GM12878 (cell line): ENCODE measurements at regions not wholly inside any gene's neighbourhood (a gene's known extent, or its start where the extent isn't known, plus 50 kb on each side); places are given as distances from the start of the nearest gene placed in this dataset.

ENCODE experiments used
- ATAC-seq: fragments of 200-7000 bp; cut with Tn5 transposase; 3 replicates; pipeline ENCODE4 v1.9.1; 2020; ENCODE audit warnings: mild to moderate bottlenecking, moderate library complexity
- BruUV-seq: library from RNA; stranded (reverse); fragments of 400-500 nt; replicated peaks from 2 replicates; lab custom pipeline; 2021; lab: Mats Ljungman, UMichigan
- CTCF ChIA-PET: fragments of 300-600 bp; sonication (Branson Sonifier 250); formaldehyde crosslinking; extraction: SDS; loops from one replicate; lab custom pipeline; 2021; ENCODE audit warnings: inconsistent platforms; lab: Yijun Ruan, JAX
- POLR2A ChIA-PET: fragments of 350-600 bp; formaldehyde crosslinking; extraction: SDS; loops from one replicate; lab custom pipeline; 2021; ENCODE audit warnings: inconsistent platforms; lab: Charles Lee
- RAD21 ChIA-PET: fragments of 300-600 bp; sonication (Branson Sonifier 250); formaldehyde crosslinking; loops from one replicate; lab custom pipeline; 2023; ENCODE audit warnings: antibody characterized with exemption; ENCODE audit not compliant: unreplicated experiment; lab: Charles Lee
- SMC1A ChIA-PET: fragments of 300-600 bp; sonication (Branson Sonifier 250); formaldehyde crosslinking; loops from one replicate; lab custom pipeline; 2023; ENCODE audit not compliant: unreplicated experiment, uncharacterized antibody; lab: Charles Lee
- DNase-seq: peaks from one replicate; pipeline ENCODE4 v3.0.0-alpha.2; 2011; ENCODE audit warnings: low read depth, low spot score
- FAIRE-seq: peaks from 3 replicates; lab custom pipeline; 2011; peaks lifted over from hg19 to GRCh38; lab: Jason Lieb, UNC
- H2AFZ ChIP-seq: 2 replicates; pipeline ENCODE4 v1.6.0; 2011; ENCODE audit warnings: low read depth, low read length, control low read depth; ENCODE audit not compliant: control insufficient read depth
- H3K27ac ChIP-seq: 2 replicates; pipeline ENCODE4 v1.5.1; 2011; ENCODE audit warnings: control low read depth; ENCODE audit not compliant: control insufficient read depth, insufficient read depth
- H3K27me3 ChIP-seq, 2 experiments: replicated peaks in 1 of 2; 2 replicates each; pipeline versions ENCODE4 v1.6.0 to v1.6.1; 2011; ENCODE audit warnings: low read length in 1 of 2; ENCODE audit not compliant: control insufficient read depth in 2 of 2, insufficient read depth in 2 of 2
- H3K36me3 ChIP-seq, 2 experiments: 2 replicates each; pipeline ENCODE4 v1.5.1; 2011; ENCODE audit warnings: low read length in 1 of 2; ENCODE audit not compliant: control insufficient read depth in 2 of 2, insufficient read depth in 2 of 2
- H3K4me1 ChIP-seq: 2 replicates; pipeline ENCODE4 v1.6.1; 2011; ENCODE audit warnings: mild to moderate bottlenecking, low read length, moderate library complexity, mixed read lengths; ENCODE audit not compliant: control insufficient read depth, insufficient read depth
- H3K4me2 ChIP-seq: 2 replicates; pipeline ENCODE4 v1.6.0; 2011; ENCODE audit warnings: control low read depth; ENCODE audit not compliant: control insufficient read depth, insufficient read depth
- H3K4me3 ChIP-seq: fragments of 200-600 bp; sonication (generic); 2 replicates; pipeline ENCODE4 v1.5.1; 2016
- H3K79me2 ChIP-seq: 2 replicates; pipeline ENCODE4 v1.6.0; 2011; ENCODE audit warnings: low read length; ENCODE audit not compliant: control insufficient read depth, insufficient read depth
- H3K9ac ChIP-seq: 2 replicates; pipeline ENCODE4 v1.8.0; 2011; ENCODE audit warnings: low read length, control low read depth, mixed read lengths; ENCODE audit not compliant: control insufficient read depth, insufficient read depth
- H3K9me3 ChIP-seq: replicated peaks from 3 replicates; pipeline ENCODE4 v1.5.1; 2011; ENCODE audit warnings: mild to moderate bottlenecking, low read length; ENCODE audit not compliant: control insufficient read depth, insufficient read depth
- H4K20me1 ChIP-seq: 2 replicates; pipeline ENCODE4 v1.6.0; 2011; ENCODE audit not compliant: control insufficient read depth, insufficient read depth
- EGR1 ChIP-seq, 2 experiments: IDR thresholded peaks; 1 replicate in 1 of 2; 2 replicates in 1 of 2; pipeline ENCODE4 v1.6.1; 2011 to 2012; ENCODE audit warnings: low read depth in 2 of 2, low read length in 2 of 2, borderline replicate concordance in 1 of 2, mild to moderate bottlenecking in 1 of 2, moderate library complexity in 1 of 2
- ESRRA ChIP-seq: IDR thresholded peaks from 2 replicates; pipeline ENCODE4 v1.6.1; 2012; ENCODE audit warnings: mild to moderate bottlenecking, low read length, improper control_type of control experiment
- IRF4 ChIP-seq: IDR thresholded peaks from 2 replicates; pipeline ENCODE4 v1.6.1; 2011; ENCODE audit warnings: low read depth, low read length
- NFIC ChIP-seq: IDR thresholded peaks from 2 replicates; pipeline ENCODE4 v1.6.1; 2012; ENCODE audit warnings: low read depth, mild to moderate bottlenecking, inconsistent platforms, low read length, moderate library complexity
- NRF1 ChIP-seq: conservative IDR thresholded peaks from 2 replicates; pipeline ENCODE4 v1.6.1; 2011; ENCODE audit warnings: mild to moderate bottlenecking, low read depth, low read length, improper control_type of control experiment
- RELA ChIP-seq: fragments of 450-650 bp; IDR thresholded peaks from 2 replicates; pipeline ENCODE4 v1.8.0; 2014; ENCODE audit warnings: borderline replicate concordance; ENCODE audit not compliant: partially characterized antibody
- SMAD1 ChIP-seq: fragments of 450-650 bp; IDR thresholded peaks from 2 replicates; pipeline ENCODE4 v1.6.1; 2018; ENCODE audit warnings: mild to moderate bottlenecking, low read depth; ENCODE audit not compliant: partially characterized antibody
- TCF12 ChIP-seq: IDR thresholded peaks from 2 replicates; pipeline ENCODE4 v1.6.1; 2011; ENCODE audit warnings: low read depth, mild to moderate bottlenecking, low read length
- ZSCAN29 ChIP-seq: fragments of 450-650 bp; IDR thresholded peaks from 2 replicates; pipeline ENCODE4 v1.6.1; 2017; ENCODE audit warnings: mild to moderate bottlenecking, moderate library complexity
- WGBS: methylation state at CpG from one replicate; pipeline ENCODE4 v1.1.6; 2016; ENCODE audit warnings: low lambda C conversion rate; ENCODE audit not compliant: insufficient replicate concordance, insufficient coverage; ENCODE audit errors: missing lambda C conversion rate; 5-methylcytosine and 5-hydroxymethylcytosine counted together
- in situ Hi-C: fragments of 300-500 bp; cut with MboI; formaldehyde crosslinking; loops from 9 replicates; pipeline ENCODE4 v1.14.3; 2018; ENCODE audit warnings: mixed read lengths
- intact Hi-C: fragments of 100-400 bp; cut with micrococcal nuclease; formaldehyde crosslinking; loops from one replicate; pipeline ENCODE4 v1.14.2; 2022; ENCODE audit not compliant: unreplicated experiment
- TF ChIP-seq, protein P1 (sequence below): IDR thresholded peaks from 2 replicates; pipeline ENCODE4 v1.6.1; 2012; ENCODE audit warnings: low read depth, low read length, improper control_type of control experiment
- TF ChIP-seq, protein P2 (sequence below): fragments of 450-650 bp; IDR thresholded peaks from 2 replicates; pipeline ENCODE4 v1.6.1; 2017; ENCODE audit warnings: mild to moderate bottlenecking, low read depth, inconsistent platforms; ENCODE audit not compliant: poor library complexity, severe bottlenecking

DNA sequence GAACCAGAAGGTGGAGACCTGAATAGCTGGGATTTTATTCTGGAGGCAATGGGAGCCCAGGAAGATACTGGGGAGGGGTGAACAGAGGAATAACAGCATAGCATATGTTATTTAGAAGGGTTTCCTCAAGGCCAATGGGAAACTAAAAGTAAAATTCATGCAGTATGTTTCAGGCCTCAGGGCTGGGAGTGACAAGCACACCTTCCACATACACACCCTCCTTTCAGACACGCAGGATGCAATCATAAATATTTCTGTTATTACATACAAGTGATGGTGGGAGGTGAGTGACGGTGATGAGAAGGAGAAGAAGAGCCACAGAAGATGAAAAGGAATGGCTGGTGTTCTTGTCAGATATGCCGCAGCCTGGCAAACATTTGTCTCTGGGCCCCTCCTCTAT is 106.1 kb upstream of the FLRT2 start:
- H3K4me1 ChIP-seq: no peaks in the 10 kb centered on the region
- H3K27ac ChIP-seq: no peak overlapping the region
- SMC1A ChIA-PET: no interaction called here
- H3K9me3 ChIP-seq: no peaks in the 10 kb centered on the region
- no peaks in the 10 kb centered on the region for H3K36me3 ChIP-seq
- H3K79me2 ChIP-seq: no peaks in the 10 kb centered on the region
- RAD21 ChIA-PET: no interaction called here
- no peak overlapping the region for H3K9ac ChIP-seq
- DNase-seq: no peak
- BruUV-seq: no TSS peak
- no peak for TF ChIP-seq RELA
- no peak for TF ChIP-seq ESRRA
- TF ChIP-seq ZSCAN29: no peak
- TF ChIP-seq, protein P1, sequence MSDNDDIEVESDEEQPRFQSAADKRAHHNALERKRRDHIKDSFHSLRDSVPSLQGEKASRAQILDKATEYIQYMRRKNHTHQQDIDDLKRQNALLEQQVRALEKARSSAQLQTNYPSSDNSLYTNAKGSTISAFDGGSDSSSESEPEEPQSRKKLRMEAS: no peak
- TF ChIP-seq NFIC: no peak
- no peak for TF ChIP-seq EGR1 (IDR thresholded peaks at IDR 0.05; ENCODE audit: borderline replicate concordance in 1 of 2, low read depth in 2 of 2, low read length in 2 of 2)
- TF ChIP-seq SMAD1: no peak
- no peak for TF ChIP-seq IRF4
- TF ChIP-seq, all 136 proteins: peak for 0
- no peak overlapping the region for H3K4me3 ChIP-seq
- no peaks in the 10 kb centered on the region for H4K20me1 ChIP-seq
- H2AFZ ChIP-seq: no peak overlapping the region
- no peak overlapping the region for H3K4me2 ChIP-seq
- no peak for FAIRE-seq
- intact Hi-C loops: no loop called here
- CTCF ChIA-PET: no interaction called here
- 47% methylated on average over 3 of the region's 3 CpGs for WGBS
- no peak for ATAC-seq
- H3K27me3 ChIP-seq: no peaks in the 10 kb centered on the region
- in situ Hi-C loops: no loop called here
- POLR2A ChIA-PET: no interaction called here

DNA sequence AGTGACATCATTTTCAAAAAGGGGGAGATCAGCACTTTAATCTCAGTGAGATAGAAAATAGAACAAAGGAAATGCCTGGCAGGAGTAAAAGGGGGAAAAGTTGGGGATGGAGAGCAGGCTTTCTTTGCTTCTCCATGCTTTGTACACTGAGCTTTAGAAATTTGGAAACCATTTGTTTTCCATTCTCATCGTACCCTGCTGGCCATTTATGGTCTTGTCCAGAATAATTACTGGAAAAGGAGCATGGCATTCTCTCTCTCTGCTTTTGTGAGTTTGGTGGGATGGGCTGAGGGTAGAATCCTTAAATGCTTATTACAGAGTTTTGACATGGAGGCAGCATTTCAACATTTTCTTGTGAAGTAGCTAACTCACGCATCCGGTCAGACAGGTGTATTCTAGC is 104.4 kb upstream of the FLRT2 start:
- intact Hi-C loops: no loop called here
- no peak for FAIRE-seq

More for the DNA sequence above, 104.4 kb upstream of the FLRT2 start:
- Histone ChIP-seq H3K36me3 (no peaks in the 10 kb centered on the region), H2AFZ (no peak overlapping the region), H3K27me3 (no peaks in the 10 kb centered on the region), H3K9ac (no peak overlapping the region), H3K9me3 (no peaks in the 10 kb centered on the region), H3K27ac (no peak overlapping the region), H3K4me2 (no peak overlapping the region), H3K79me2 (no peaks in the 10 kb centered on the region), H4K20me1 (no peaks in the 10 kb centered on the region), H3K4me3 (no peak overlapping the region), H3K4me1 (no peaks in the 10 kb centered on the region)
- SMC1A ChIA-PET: no interaction called here
- CTCF ChIA-PET: no interaction called here
- RAD21 ChIA-PET: no interaction called here
- no peak for DNase-seq
- WGBS: 42% methylated on average over 3 of the region's 3 CpGs
- in situ Hi-C loops: no loop called here
- POLR2A ChIA-PET: no interaction called here
- no peak for ATAC-seq
- BruUV-seq: no TSS peak
- TF ChIP-seq NRF1 (no peak), TCF12 (no peak)
- TF ChIP-seq, protein P2, sequence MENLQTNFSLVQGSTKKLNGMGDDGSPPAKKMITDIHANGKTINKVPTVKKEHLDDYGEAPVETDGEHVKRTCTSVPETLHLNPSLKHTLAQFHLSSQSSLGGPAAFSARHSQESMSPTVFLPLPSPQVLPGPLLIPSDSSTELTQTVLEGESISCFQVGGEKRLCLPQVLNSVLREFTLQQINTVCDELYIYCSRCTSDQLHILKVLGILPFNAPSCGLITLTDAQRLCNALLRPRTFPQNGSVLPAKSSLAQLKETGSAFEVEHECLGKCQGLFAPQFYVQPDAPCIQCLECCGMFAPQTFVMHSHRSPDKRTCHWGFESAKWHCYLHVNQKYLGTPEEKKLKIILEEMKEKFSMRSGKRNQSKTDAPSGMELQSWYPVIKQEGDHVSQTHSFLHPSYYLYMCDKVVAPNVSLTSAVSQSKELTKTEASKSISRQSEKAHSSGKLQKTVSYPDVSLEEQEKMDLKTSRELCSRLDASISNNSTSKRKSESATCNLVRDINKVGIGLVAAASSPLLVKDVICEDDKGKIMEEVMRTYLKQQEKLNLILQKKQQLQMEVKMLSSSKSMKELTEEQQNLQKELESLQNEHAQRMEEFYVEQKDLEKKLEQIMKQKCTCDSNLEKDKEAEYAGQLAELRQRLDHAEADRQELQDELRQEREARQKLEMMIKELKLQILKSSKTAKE: no peak
